GM12801 (cell line): ENCODE measurements at regions not wholly inside any gene's neighbourhood (a gene's known extent, or its start where the extent isn't known, plus 50 kb on each side); places are given as distances from the start of the nearest gene placed in this dataset.

Experiments
- CTCF ChIP-seq: IDR thresholded peaks from one replicate; pipeline ENCODE4 v1.5.1; 2011; ENCODE audit warnings: control low read depth; ENCODE audit not compliant: insufficient read length; ENCODE audit errors: extremely low read depth

- TF ChIP-seq CTCF: no peak
Measured at GRCh38 chr15:53213336-53213735, 423.2 kb upstream of the ONECUT1 start.

GRCh38 chr15:53212785-53213184 is 422.6 kb upstream of the ONECUT1 start:
- TF ChIP-seq CTCF: no peak

- no peak for TF ChIP-seq CTCF
Measured at GRCh38 chr15:53210653-53211052, 420.5 kb upstream of the ONECUT1 start.

GRCh38 chr15:53209396-53210042 is 419.4 kb upstream of the ONECUT1 start:
- TF ChIP-seq CTCF: no peak

- TF ChIP-seq CTCF: no peak
Measured at GRCh38 chr15:53208751-53209150, 418.6 kb upstream of the ONECUT1 start.

- TF ChIP-seq CTCF: no peak
Measured at GRCh38 chr15:53203454-53203853, 413.3 kb upstream of the ONECUT1 start.

- no peak for TF ChIP-seq CTCF
Measured at GRCh38 chr15:53202876-53203275, 412.7 kb upstream of the ONECUT1 start.
